PC-3 (cell line): ENCODE measurements at regions not wholly inside any gene's neighbourhood (a gene's known extent, or its start where the extent isn't known, plus 50 kb on each side); places are given as distances from the start of the nearest gene placed in this dataset.

Experiments
- EZH2 ChIP-seq: fragments of 300-600 bp; sonication (generic); IDR thresholded peaks from one replicate; pipeline ENCODE4 v1.6.1; 2017; ENCODE audit warnings: antibody characterized with exemption, mild to moderate bottlenecking, low read length; ENCODE audit not compliant: unreplicated experiment
- EZH2phosphoT487 ChIP-seq: fragments of 300-600 bp; sonication (generic); IDR thresholded peaks from 2 replicates; pipeline ENCODE4 v1.6.1; 2018; ENCODE audit warnings: mild to moderate bottlenecking, antibody characterized with exemption, low read length, borderline replicate concordance
- TF ChIP-seq, protein P1 (sequence below): fragments of 300-600 bp; sonication (generic); conservative IDR thresholded peaks from 2 replicates; pipeline ENCODE4 v1.5.1; 2017; ENCODE audit warnings: antibody characterized with exemption, low read depth, mild to moderate bottlenecking, low read length

DNA sequence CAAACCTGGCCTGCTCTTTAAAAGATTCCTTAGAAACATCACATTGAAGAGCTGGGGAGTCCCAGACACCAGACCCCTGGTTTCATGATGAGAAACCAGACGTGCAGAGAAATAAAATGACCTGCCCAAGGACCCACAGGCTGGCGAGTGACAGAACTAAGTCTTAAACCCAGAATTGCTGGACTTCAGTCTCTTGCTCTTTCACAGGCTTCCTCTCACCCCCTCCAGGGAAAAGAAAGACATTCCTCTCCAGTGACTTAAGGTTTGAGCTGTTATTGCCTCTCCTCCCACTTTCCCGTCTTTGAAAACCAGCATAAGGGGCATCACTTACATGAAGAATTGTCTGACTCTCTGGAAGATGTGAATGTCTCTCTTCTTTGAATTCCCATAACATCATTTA lies 535.2 kb downstream of the IRX1 start:
- TF ChIP-seq, protein P1, sequence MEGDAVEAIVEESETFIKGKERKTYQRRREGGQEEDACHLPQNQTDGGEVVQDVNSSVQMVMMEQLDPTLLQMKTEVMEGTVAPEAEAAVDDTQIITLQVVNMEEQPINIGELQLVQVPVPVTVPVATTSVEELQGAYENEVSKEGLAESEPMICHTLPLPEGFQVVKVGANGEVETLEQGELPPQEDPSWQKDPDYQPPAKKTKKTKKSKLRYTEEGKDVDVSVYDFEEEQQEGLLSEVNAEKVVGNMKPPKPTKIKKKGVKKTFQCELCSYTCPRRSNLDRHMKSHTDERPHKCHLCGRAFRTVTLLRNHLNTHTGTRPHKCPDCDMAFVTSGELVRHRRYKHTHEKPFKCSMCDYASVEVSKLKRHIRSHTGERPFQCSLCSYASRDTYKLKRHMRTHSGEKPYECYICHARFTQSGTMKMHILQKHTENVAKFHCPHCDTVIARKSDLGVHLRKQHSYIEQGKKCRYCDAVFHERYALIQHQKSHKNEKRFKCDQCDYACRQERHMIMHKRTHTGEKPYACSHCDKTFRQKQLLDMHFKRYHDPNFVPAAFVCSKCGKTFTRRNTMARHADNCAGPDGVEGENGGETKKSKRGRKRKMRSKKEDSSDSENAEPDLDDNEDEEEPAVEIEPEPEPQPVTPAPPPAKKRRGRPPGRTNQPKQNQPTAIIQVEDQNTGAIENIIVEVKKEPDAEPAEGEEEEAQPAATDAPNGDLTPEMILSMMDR = no peak
- TF ChIP-seq EZH2 = no peak
- TF ChIP-seq EZH2phosphoT487 = no peak
